HEK293T (cell line): ENCODE measurements at regions not wholly inside any gene's neighbourhood (a gene's known extent, or its start where the extent isn't known, plus 50 kb on each side); places are given as distances from the start of the nearest gene placed in this dataset.

Experiments
- ARNT ChIP-seq: fragments of 450-650 bp; IDR thresholded peaks from 2 replicates; pipeline ENCODE4 v1.6.1; 2017; ENCODE audit warnings: mild to moderate bottlenecking
- ELF4 ChIP-seq: fragments of 450-650 bp; IDR thresholded peaks from 2 replicates; pipeline ENCODE4 v1.6.1; 2017; ENCODE audit warnings: antibody characterized with exemption
- TARDBP ChIP-seq: fragments of 450-650 bp; IDR thresholded peaks from 2 replicates; pipeline ENCODE4 v1.6.1; 2016

- TF ChIP-seq TARDBP: no peak
- TF ChIP-seq ARNT: no peak
- TF ChIP-seq ELF4: no peak
Observed at GRCh38 chr10:70940834-70941568, 52.6 kb upstream of the PCBD1 start.
